ENCODE measurements at regions not wholly inside any gene's neighbourhood (a gene's known extent, or its start where the extent isn't known, plus 50 kb on each side); places are given as distances from the start of the nearest gene placed in this dataset.

DNA sequence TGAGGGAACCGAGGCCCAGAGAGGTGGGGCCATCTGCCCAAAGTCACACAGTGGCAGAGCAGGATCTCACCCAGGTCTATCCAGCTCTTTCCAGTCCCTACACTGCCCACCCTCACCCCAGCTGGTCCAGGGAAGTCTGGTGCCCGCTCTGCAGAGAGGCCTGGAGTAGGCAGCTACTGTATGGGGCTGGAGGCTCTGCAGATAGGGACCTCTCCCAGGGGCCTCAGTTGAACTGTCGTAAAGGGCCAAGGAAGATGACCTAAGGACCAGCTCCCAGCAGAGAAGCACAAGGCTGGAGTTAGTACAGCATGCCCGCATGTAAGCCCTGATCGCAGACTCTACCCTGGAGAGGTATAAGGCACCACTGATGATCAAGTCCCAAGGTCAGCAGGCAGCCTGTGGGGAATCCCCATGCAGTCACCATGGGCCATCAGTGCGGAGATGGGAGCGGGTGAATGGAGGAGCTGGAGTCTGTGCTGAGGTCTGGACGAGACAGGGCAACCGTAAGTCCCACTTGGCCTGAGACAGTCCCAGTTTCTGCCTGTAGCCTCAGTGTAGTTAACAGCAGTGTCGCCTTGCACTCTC is 320.2 kb downstream of the MATN1 start:
- TF ChIP-seq, protein P1, sequence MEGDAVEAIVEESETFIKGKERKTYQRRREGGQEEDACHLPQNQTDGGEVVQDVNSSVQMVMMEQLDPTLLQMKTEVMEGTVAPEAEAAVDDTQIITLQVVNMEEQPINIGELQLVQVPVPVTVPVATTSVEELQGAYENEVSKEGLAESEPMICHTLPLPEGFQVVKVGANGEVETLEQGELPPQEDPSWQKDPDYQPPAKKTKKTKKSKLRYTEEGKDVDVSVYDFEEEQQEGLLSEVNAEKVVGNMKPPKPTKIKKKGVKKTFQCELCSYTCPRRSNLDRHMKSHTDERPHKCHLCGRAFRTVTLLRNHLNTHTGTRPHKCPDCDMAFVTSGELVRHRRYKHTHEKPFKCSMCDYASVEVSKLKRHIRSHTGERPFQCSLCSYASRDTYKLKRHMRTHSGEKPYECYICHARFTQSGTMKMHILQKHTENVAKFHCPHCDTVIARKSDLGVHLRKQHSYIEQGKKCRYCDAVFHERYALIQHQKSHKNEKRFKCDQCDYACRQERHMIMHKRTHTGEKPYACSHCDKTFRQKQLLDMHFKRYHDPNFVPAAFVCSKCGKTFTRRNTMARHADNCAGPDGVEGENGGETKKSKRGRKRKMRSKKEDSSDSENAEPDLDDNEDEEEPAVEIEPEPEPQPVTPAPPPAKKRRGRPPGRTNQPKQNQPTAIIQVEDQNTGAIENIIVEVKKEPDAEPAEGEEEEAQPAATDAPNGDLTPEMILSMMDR (IDR thresholded peaks at IDR 0.05; ENCODE audit: low read depth, low read length), result no peak
- TF ChIP-seq MYC (IDR thresholded peaks at IDR 0.05; ENCODE audit: low read depth, low read length) (no peak), MAX (IDR thresholded peaks at IDR 0.05; ENCODE audit: low read depth, low read length) (no peak), POLR2A (IDR thresholded peaks at IDR 0.05; ENCODE audit: extremely low read depth, insufficient read length) (no peak)

Data from NB4 (cell line).